Thoracic aorta (tissue), 2 donors: ENCODE measurements at regions not wholly inside any gene's neighbourhood (a gene's known extent, or its start where the extent isn't known, plus 50 kb on each side); places are given as distances from the start of the nearest gene placed in this dataset.

ENCODE experiments used
- ATAC-seq: fragments of 150-250 bp; one replicate; pipeline ENCODE4 v1.8.0; 2017; ENCODE audit warnings: low read depth; ENCODE audit not compliant: insufficient number of reproducible peaks, low FRiP score
- DNase-seq: peaks from one replicate; pipeline ENCODE4 v3.0.0-alpha.2; 2020; ENCODE audit warnings: low spot score
- H3K27ac ChIP-seq, 2 donors: fragments of 200-600 bp; sonication (generic); 1 replicate in 1 of 2; 2 replicates in 1 of 2; pipeline ENCODE4 v1.5.1; 2016; ENCODE audit warnings: mild to moderate bottlenecking in 2 of 2, moderate library complexity in 2 of 2
- H3K27me3 ChIP-seq: fragments of 200-600 bp; sonication (generic); replicated peaks from 2 replicates; pipeline ENCODE4 v1.6.0; 2016; ENCODE audit warnings: mild to moderate bottlenecking; ENCODE audit not compliant: insufficient read depth
- H3K36me3 ChIP-seq: fragments of 200-600 bp; sonication (generic); one replicate; pipeline ENCODE4 v1.5.1; 2016
- H3K4me1 ChIP-seq, 2 donors: fragments of 200-600 bp; sonication (generic); 1 replicate in 1 of 2; 2 replicates in 1 of 2; pipeline versions ENCODE4 v1.5.1 to v1.6.0; 2016; ENCODE audit warnings: low read depth in 2 of 2, mild to moderate bottlenecking in 1 of 2; ENCODE audit not compliant: control insufficient read depth in 1 of 2
- H3K4me3 ChIP-seq: fragments of 200-600 bp; sonication (generic); 2 replicates; pipeline ENCODE4 v1.5.1; 2016; ENCODE audit warnings: mild to moderate bottlenecking
- H3K9me3 ChIP-seq: fragments of 200-600 bp; sonication (generic); 2 replicates; pipeline ENCODE4 v1.5.1; 2016
- TF ChIP-seq, protein P1 (sequence below): fragments of 200-600 bp; sonication (generic); IDR thresholded peaks from one replicate; pipeline ENCODE4 v1.5.1; 2019; ENCODE audit warnings: antibody characterized with exemption

DNA sequence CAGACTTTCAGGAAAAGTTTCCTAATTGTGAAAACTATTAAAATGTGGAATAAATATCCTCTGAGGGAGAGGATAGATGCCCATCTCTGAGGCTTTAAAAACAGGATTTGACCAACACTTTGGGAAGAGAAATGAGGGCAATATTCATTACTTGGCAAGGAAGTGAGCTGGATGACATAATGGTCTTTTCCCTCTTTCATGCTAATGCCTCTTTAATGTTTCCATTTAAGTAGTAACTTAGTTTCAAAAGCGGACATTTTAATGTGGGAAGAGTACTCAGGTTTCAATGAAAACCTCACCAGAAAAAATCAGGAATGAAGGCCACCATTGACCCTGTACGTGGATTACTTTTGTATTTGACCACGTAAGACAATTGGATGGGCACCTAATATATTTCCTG, 503.3 kb downstream of the ANKRD50 start:
- Histone ChIP-seq H3K9me3 (no peaks in the 10 kb centered on the region), H3K4me1 (peaks cover 16 to 50% of the 10 kb centered on the region in 2 donors), H3K36me3 (no peaks in the 10 kb centered on the region), H3K27ac (peak overlapping the region in 1 of 2 donors; percentile 29), H3K27me3 (no peaks in the 10 kb centered on the region), H3K4me3 (no peak overlapping the region)
- ATAC-seq (no peak), DNase-seq (no peak)
- TF ChIP-seq, protein P1, sequence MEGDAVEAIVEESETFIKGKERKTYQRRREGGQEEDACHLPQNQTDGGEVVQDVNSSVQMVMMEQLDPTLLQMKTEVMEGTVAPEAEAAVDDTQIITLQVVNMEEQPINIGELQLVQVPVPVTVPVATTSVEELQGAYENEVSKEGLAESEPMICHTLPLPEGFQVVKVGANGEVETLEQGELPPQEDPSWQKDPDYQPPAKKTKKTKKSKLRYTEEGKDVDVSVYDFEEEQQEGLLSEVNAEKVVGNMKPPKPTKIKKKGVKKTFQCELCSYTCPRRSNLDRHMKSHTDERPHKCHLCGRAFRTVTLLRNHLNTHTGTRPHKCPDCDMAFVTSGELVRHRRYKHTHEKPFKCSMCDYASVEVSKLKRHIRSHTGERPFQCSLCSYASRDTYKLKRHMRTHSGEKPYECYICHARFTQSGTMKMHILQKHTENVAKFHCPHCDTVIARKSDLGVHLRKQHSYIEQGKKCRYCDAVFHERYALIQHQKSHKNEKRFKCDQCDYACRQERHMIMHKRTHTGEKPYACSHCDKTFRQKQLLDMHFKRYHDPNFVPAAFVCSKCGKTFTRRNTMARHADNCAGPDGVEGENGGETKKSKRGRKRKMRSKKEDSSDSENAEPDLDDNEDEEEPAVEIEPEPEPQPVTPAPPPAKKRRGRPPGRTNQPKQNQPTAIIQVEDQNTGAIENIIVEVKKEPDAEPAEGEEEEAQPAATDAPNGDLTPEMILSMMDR = no peak

DNA sequence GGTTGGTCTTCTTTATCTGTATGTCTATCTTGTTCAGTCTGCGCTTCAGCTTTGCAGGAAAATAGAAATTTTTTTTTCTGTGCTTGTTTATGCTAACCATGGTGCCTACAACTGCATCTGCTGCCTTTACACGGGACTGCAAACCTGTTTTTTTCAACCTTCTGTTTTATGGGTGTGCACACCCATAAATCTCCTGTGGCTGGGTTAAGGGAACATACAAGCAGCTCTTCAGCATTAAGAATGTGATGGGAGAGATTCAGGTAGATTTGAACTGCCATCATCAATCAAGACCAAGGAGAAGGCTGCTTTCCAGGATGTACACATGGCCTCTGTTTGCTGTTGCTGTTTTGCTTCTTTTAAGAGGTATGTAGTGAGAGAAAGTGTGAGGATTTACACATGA, 502.9 kb downstream of the ANKRD50 start:
- ATAC-seq = no peak
- peak overlapping the region in 1 of 2 donors; percentile 29 for H3K27ac ChIP-seq
- TF ChIP-seq, protein P1 = no peak

DNA sequence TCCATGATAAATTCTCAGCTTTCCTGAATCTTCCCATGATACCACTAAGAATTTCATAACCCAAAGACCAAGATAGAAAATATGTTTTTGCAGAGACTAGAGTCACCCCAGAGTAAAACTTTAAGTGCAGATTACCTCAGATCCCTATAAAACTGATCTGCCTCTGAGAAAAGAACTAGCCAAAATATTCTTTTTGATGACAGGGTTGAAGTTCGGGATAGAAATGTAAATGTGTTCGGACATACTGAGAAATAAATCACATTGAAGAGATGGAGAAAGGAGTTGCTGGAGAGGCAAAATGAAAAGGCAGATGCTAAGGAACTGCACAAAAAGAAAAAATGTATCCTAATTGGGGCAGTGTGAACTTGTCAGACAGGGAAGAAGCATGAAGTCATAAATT, 501.8 kb downstream of the ANKRD50 start:
- no peaks in the 10 kb centered on the region for H3K27me3 ChIP-seq
- no peaks in the 10 kb centered on the region for H3K36me3 ChIP-seq
- peaks cover 15 to 38% of the 10 kb centered on the region in 2 donors for H3K4me1 ChIP-seq
- DNase-seq (no peak), ATAC-seq (no peak)
- TF ChIP-seq, protein P1 = no peak
- no peaks in the 10 kb centered on the region for H3K9me3 ChIP-seq
- no peak overlapping the region for H3K27ac ChIP-seq
- no peak overlapping the region for H3K4me3 ChIP-seq

More for the DNA sequence above, 502.9 kb downstream of the ANKRD50 start:
- Histone ChIP-seq H3K36me3 (no peaks in the 10 kb centered on the region), H3K9me3 (no peaks in the 10 kb centered on the region), H3K4me1 (peaks cover 15 to 45% of the 10 kb centered on the region in 2 donors), H3K27me3 (no peaks in the 10 kb centered on the region), H3K4me3 (no peak overlapping the region)
- no peak for DNase-seq

DNA sequence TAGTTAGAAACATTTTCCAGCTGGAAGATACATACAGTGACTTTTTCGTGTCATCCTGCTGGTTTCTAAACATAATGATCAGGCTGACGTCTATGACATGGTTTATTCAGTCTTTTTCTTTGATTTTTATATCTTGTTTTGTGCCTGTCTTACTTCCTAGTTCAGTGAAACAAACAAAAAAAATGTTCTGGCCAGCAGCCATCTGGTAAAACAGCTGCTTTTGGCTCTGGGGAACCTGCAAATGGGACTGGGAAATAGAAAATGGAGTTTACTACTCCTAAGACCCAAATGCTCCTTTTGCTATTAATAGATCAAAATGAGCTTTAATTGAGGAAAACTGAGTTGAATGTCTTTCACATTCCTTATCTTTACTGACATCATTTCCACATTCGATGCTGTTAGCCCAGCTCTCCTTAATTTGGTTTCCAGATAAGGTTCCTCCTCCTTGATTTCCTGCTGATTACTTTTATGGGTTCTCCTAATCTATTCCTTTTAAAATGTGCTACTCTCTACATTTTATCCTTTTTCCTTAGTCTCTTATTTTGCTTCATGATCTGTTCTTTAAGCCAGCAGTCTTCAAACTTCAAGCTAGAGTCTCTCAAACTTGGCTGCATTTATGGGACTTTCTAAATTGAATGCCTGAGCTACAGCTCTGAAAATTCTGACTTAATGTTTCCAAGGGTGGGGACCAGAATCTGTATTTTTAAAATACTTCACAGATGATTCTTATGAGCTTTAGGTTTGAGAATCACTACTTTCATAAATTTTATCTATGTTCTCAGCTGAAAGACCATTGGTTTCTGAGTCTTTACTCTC, 499.5 kb downstream of the ANKRD50 start:
- Histone ChIP-seq H3K9me3 (no peaks in the 10 kb centered on the region), H3K4me1 (peaks cover 10 to 28% of the 10 kb centered on the region in 2 donors), H3K36me3 (no peaks in the 10 kb centered on the region), H3K27ac (peak overlapping the region; percentile 69 to 75), H3K27me3 (no peaks in the 10 kb centered on the region), H3K4me3 (peak overlapping the region; percentile 1)
- DNase-seq (no peak), ATAC-seq (no peak)
- TF ChIP-seq, protein P1 = no peak

DNA sequence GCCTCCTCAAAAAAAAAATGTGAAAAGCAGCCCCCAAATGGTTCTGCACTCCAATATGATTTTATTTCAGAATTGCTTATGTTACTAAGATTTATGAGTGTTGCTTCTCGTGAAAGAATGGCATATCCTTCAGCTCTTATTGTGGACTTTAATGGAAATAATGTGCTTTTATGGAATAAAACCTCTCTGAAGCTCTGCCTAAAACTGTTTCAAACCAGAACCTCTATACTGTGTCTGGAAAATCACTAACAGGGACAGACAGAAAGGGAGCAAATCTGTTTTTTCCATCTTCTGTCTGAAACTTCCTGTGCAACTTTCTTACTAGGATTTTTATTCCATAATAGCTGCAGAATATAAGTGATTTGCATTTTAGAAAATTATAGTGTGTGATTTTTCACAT, 493.1 kb downstream of the ANKRD50 start:
- H3K27me3 ChIP-seq = no peaks in the 10 kb centered on the region
- DNase-seq (no peak), ATAC-seq (no peak)
- no peaks in the 10 kb centered on the region for H3K4me1 ChIP-seq
- TF ChIP-seq, protein P1 = no peak
- H3K36me3 ChIP-seq = no peaks in the 10 kb centered on the region
- no peak overlapping the region for H3K4me3 ChIP-seq
- no peaks in the 10 kb centered on the region for H3K9me3 ChIP-seq
- H3K27ac ChIP-seq = no peak overlapping the region
